ENCODE measurements at regions not wholly inside any gene's neighbourhood (a gene's known extent, or its start where the extent isn't known, plus 50 kb on each side); places are given as distances from the start of the nearest gene placed in this dataset.

GRCh38 chr11:127381247-127381646 lies 380.7 kb upstream of the KIRREL3 start:
- no peak for ATAC-seq
- TF ChIP-seq TCF4 (CRISPR knock-in tag; IDR thresholded peaks at IDR 0.05; ENCODE audit: borderline replicate concordance) (no peak), RARB (CRISPR knock-in tag; IDR thresholded peaks at IDR 0.05) (no peak), ZC3H10 (CRISPR knock-in tag; IDR thresholded peaks at IDR 0.05) (no peak), ZNF70 (CRISPR knock-in tag; IDR thresholded peaks at IDR 0.05) (no peak), ZFP3 (CRISPR knock-in tag; IDR thresholded peaks at IDR 0.05) (no peak), TOX (CRISPR knock-in tag; IDR thresholded peaks at IDR 0.05; ENCODE audit: borderline replicate concordance) (no peak), CSDC2 (CRISPR knock-in tag; IDR thresholded peaks at IDR 0.05) (no peak), POU6F1 (CRISPR knock-in tag; IDR thresholded peaks at IDR 0.05; ENCODE audit: borderline replicate concordance, low read depth) (no peak), GLIS3 (CRISPR knock-in tag; IDR thresholded peaks at IDR 0.05) (no peak), ZNF565 (CRISPR knock-in tag; conservative IDR thresholded peaks at IDR 0.05; ENCODE audit: low read depth) (no peak), ZNF8 (CRISPR knock-in tag; IDR thresholded peaks at IDR 0.05) (no peak), SNAI2 (CRISPR knock-in tag; IDR thresholded peaks at IDR 0.05) (no peak)

- ATAC-seq: no peak
These were observed 379.1 kb upstream of the KIRREL3 start for GRCh38 chr11:127379686-127380085.

GRCh38 chr11:127376301-127376700 lies 375.7 kb upstream of the KIRREL3 start:
- no peak for ATAC-seq
- no peak for TF ChIP-seq PPARA (CRISPR knock-in tag; IDR thresholded peaks at IDR 0.05; ENCODE audit: borderline replicate concordance)
- TF ChIP-seq ARNTL (CRISPR knock-in tag; IDR thresholded peaks at IDR 0.05; ENCODE audit: borderline replicate concordance, low read depth): no peak
- no peak for TF ChIP-seq TOX (CRISPR knock-in tag; IDR thresholded peaks at IDR 0.05; ENCODE audit: borderline replicate concordance)
- TF ChIP-seq ZFP30 (CRISPR knock-in tag; IDR thresholded peaks at IDR 0.05): no peak
- TF ChIP-seq CSDC2 (CRISPR knock-in tag; IDR thresholded peaks at IDR 0.05): no peak
- no peak for TF ChIP-seq ZNF70 (CRISPR knock-in tag; IDR thresholded peaks at IDR 0.05)

More at GRCh38 chr11:127379686-127380085, 379.1 kb upstream of the KIRREL3 start:
- TF ChIP-seq ZFP3 (CRISPR knock-in tag; IDR thresholded peaks at IDR 0.05) (no peak), ZC3H10 (CRISPR knock-in tag; IDR thresholded peaks at IDR 0.05) (no peak), RARB (CRISPR knock-in tag; IDR thresholded peaks at IDR 0.05) (no peak), GLIS3 (CRISPR knock-in tag; IDR thresholded peaks at IDR 0.05) (no peak), PATZ1 (CRISPR knock-in tag; IDR thresholded peaks at IDR 0.05; ENCODE audit: borderline replicate concordance) (no peak), ESRRG (CRISPR knock-in tag; IDR thresholded peaks at IDR 0.05) (no peak), ZNF565 (CRISPR knock-in tag; conservative IDR thresholded peaks at IDR 0.05; ENCODE audit: low read depth) (no peak), CREB5 (CRISPR knock-in tag; IDR thresholded peaks at IDR 0.05; ENCODE audit: low read depth) (no peak), BACH2 (CRISPR knock-in tag; IDR thresholded peaks at IDR 0.05; ENCODE audit: borderline replicate concordance) (no peak)

GRCh38 chr11:127369356-127369755 lies 368.8 kb upstream of the KIRREL3 start:
- ATAC-seq: no peak
- TF ChIP-seq POU6F1 (CRISPR knock-in tag; IDR thresholded peaks at IDR 0.05; ENCODE audit: borderline replicate concordance, low read depth) (no peak), PATZ1 (CRISPR knock-in tag; IDR thresholded peaks at IDR 0.05; ENCODE audit: borderline replicate concordance) (no peak), TSHZ2 (CRISPR knock-in tag; IDR thresholded peaks at IDR 0.05) (no peak), TCF4 (CRISPR knock-in tag; IDR thresholded peaks at IDR 0.05; ENCODE audit: borderline replicate concordance) (no peak), CSRNP3 (CRISPR knock-in tag; IDR thresholded peaks at IDR 0.05) (no peak), ZNF8 (CRISPR knock-in tag; IDR thresholded peaks at IDR 0.05) (no peak), CREB5 (CRISPR knock-in tag; IDR thresholded peaks at IDR 0.05; ENCODE audit: low read depth) (no peak), ESRRG (CRISPR knock-in tag; IDR thresholded peaks at IDR 0.05) (no peak), CSDC2 (CRISPR knock-in tag; IDR thresholded peaks at IDR 0.05) (no peak), ZNF70 (CRISPR knock-in tag; IDR thresholded peaks at IDR 0.05) (no peak), BACH2 (CRISPR knock-in tag; IDR thresholded peaks at IDR 0.05; ENCODE audit: borderline replicate concordance) (no peak)
